Erythroblast (primary cell): ENCODE measurements at regions not wholly inside any gene's neighbourhood (a gene's known extent, or its start where the extent isn't known, plus 50 kb on each side); places are given as distances from the start of the nearest gene placed in this dataset.

Experiments used
- GATA1 ChIP-seq: IDR thresholded peaks from 2 replicates; pipeline ENCODE4 v1.6.1; 2011; ENCODE audit warnings: low read depth, mild to moderate bottlenecking, control low read depth, low read length, moderate library complexity
- POLR2A ChIP-seq: IDR thresholded peaks from 2 replicates; pipeline ENCODE4 v1.6.1; 2011; ENCODE audit warnings: mild to moderate bottlenecking, low read length

GRCh38 chr21:36566644-36567043 lies 86.7 kb upstream of the CLDN14 start:
- no peak for TF ChIP-seq POLR2A
- no peak for TF ChIP-seq GATA1
